ENCODE measurements at regions not wholly inside any gene's neighbourhood (a gene's known extent, or its start where the extent isn't known, plus 50 kb on each side); places are given as distances from the start of the nearest gene placed in this dataset.

- DNase-seq, result no peak
Observed at GRCh38 chr3:187823746-187824145, 78.5 kb upstream of the BCL6 start.

DNA sequence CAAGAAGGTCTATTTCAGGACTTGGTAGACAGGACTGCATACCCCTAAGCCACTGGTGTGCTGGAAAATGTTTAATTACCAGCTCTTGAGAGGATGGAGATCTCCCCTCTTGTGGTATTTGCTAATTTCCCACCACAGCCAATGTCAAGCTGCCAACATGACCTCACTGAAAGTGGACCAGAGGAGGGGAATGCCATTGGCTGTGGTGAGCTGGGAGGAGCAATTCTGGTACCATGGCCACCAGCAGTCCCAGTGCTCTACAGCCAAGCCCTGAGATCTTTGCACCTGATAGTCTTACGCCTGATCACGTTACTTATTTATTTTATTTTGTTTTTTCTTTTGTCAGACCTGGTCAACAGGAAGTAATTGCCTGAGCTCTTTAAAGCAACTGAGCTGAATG, 82.5 kb upstream of the BCL6 start:
- no peak for DNase-seq

DNA sequence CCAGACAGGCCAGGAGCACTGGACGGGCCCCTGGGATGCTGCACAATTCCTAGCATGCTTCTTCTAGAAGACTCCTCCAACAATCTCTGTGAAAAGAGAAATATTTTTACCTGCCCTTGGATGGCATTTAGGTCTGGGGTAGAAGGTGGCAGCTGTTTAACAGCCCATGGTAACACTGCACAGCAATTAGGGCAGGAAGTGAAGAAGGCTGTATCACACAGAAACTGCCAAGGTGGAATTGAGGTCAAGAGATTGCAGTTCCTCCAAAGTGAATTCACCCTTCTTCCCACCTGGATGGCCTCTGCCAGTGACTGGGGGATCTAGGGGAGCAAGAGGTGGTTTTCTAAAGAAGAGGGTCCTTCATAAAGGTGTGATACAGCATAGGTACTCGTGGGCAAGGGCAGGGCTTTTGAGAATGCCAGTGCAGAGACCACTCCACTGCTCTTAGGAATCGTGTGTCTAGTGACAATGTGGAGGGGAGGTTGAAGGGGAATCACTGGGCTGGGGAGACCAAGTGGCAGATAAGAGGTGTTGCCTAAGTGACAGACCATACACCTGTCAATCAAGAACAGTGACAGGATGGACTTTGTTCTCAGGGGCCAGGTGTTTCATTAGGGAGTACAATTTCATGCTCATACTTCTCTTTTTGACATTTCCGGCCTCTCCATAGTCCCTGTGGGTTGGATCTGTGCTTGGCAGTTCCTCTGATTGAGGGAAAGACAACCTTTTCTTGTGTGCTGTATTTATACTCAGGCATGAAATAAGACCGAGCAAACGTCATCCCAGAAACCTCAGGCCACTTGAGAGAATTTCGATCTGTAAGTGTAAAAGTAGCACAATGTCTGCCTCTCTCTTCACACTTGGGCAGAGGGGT, 83.5 kb upstream of the BCL6 start:
- no peak for DNase-seq

DNA sequence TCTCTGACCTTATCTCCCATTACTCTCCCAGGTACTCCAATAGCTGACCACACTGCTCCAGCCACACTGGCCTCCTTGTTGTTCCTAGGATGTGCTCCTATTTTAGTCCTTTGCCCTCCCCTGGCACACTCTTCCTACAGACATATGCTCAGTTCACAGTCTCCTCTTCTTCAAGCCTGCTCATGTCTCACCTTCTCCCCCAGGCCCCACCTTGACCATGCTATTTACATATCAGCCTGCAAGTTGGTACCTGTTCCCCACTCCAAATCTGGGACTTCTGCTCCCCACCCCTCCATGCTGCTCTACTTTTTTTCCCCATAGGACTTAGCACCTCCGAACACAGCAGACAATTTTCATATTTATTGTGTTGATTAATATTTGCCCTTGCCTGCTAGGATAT, 84.9 kb upstream of the BCL6 start:
- DNase-seq, result no peak

DNA sequence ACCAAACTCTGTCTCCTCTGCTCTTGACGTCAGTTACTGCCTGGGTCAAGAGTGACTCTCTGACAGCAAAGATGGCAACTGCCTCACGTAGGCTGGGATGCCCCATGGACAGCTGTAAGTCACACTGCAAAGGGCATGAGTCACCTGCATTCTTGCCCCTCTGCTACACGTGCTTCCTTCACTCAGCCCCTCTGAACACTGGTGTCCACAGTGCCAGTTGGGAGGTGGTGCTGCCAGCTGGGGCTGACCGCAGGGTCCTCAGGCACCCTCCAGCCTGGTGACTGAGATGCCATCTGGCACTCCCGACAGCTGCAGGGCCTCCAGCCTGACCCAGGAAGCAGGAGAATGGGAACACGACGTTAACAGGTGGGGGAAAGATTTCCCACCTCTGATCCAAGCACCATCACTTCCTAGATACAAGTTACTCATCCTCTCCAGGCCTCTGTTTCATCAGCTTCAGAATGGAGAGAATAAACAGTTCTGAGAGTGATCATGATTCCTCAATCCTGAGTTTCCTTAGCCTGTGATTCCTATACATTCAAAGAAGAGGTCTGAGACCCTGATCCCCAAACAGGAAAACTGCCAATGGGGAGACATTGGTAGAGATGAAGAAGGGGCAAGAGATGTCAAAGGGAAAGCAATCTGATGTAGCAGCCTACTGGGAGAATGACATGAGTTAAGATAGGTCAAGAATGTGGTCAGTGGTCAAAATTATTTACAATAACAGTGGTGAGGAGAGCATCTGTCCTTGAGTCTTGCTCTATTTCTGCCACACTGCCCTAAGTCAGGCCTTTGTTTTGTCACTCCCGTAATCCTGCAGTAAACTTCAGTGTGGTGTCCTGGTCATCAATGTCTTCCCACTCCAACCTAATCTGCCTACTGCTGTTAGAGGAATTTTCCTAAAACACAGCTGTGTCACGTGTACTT, 86.1 kb upstream of the BCL6 start:
- DNase-seq, result no peak

DNA sequence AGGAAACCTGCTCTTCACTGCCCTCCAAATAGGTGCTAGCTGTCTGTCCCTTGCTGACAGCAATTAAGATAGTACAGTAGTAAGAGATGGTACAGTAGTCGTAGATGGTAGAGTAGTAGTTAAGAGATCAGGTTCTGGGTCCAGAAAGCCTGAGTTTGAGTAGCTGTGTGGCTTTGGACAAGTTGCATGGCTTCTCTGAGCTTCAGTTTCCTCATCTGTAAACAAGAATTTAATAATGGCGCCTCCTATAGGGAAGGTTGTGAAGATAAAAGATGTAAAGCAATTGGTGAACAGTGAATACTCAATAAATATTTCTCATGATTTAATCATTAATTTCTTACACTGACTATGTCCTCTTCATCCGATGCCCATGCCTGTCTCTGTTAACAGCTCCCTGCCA, 86.9 kb upstream of the BCL6 start:
- DNase-seq, result no peak

- DNase-seq, result no peak
Observed at GRCh38 chr3:187833375-187833774, 88.1 kb upstream of the BCL6 start.

GRCh38 chr3:187833799-187834578, 88.7 kb upstream of the BCL6 start:
- peak; percentile 44 for DNase-seq

GRCh38 chr3:187836823-187837770, 91.8 kb upstream of the BCL6 start:
- DNase-seq, result no peak

- no peak for DNase-seq
Observed at GRCh38 chr3:187838016-187838540, 92.8 kb upstream of the BCL6 start.

DNA sequence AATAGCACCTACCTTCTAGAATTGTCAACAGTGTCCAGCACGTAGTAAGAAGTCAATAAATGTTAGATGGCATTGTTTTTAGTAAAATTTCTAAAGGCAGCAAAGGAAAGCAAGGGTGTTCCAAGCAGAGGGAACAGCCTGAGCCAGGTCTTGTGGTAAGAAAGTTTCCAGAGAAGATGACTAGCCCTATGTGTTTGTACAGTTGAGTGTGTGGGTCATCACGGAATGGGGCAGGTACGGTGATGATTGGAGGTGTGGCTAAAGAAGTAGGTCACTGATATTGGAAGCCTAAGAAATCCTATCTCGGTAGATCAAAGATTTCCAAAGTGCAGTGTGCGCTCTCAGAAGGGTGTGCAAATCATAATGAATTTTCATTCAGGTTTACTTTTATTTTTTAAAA, 94.2 kb upstream of the BCL6 start:
- no peak for DNase-seq

DNA sequence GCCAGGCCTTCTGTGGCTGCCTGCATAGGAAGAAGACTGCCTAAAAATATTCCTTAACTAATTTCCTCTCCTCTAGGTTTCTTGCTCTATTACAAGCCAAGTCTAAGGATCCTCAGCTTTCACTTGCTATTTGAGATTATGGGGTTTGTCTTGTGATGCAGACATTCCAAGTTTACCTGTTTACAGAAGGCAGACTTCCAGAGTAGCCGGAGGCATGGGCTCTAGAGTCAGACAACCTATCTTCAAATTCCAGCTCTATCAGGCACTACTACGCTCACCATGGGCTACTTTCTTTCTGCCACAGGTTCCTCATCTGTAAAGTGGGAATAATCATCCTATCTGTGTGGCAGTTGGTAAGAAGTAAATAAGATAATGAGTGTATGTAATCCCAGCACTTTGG, 95.6 kb upstream of the BCL6 start:
- DNase-seq, result no peak

DNA sequence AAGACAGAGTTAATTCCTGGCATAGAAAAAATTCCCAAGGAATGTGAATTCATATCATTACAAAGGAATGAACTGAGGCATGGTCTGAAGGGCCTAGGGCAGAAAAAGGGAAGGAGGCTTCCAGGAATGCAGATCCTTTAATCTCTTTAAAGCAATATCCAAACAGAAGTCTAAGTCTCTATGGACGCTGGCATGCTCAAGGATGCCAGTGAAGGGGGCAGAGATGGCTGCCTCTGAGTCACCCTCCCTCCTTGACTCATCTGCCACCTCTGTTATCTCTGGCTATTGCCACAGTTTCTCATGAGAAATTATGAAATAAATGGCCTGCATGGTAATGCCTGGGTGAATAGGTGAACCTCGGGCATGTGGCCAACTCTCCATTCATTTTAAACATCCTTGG, 96.3 kb upstream of the BCL6 start:
- DNase-seq, result peak; percentile 33

GRCh38 chr3:187843654-187844053, 98.4 kb upstream of the BCL6 start:
- DNase-seq, result no peak

GRCh38 chr3:187844708-187845107, 99.4 kb upstream of the BCL6 start:
- no peak for DNase-seq

- DNase-seq, result no peak
Observed at GRCh38 chr3:187845826-187846225, 100.6 kb upstream of the BCL6 start.

GRCh38 chr3:187848401-187848800, 103.1 kb upstream of the BCL6 start:
- no peak for DNase-seq

DNA sequence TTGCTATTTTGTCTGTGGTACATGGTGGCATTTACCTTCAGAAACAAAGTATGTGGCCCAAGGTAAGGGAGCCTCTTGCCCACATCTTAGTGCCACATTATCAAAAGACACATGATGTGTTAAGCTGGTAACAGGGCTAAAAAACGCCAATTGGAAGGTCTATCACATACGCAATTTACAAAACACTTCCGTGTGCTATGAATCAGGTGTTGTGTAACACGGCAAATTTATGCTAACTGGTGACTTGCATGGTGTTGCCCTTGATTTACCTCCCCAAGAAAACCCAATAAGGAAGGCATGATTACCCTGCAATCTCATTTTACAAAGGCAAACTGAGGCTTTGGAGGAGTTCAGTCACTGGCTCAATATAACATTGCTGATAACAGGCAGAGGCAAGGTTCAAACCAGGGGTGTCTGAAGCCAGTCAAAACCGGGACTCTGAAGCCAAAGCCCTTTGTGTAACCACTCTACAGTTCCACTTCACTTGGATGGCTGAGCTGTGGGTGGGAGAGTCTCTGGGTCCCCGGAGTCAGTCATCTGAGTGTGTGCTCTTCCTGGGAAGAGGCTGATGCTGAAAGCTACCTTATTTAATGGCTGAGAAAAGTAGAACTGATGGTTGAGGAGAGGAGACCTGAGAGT, 103.9 kb upstream of the BCL6 start:
- no peak for DNase-seq

- no peak for DNase-seq
Observed at GRCh38 chr3:187850258-187850921, 105.1 kb upstream of the BCL6 start.

All from stimulated activated CD8-positive, alpha-beta memory T cell treated with anti-CD3 and anti-CD28 coated beads, Interleukin-4, amount 100 ng/mL, for 48 hours (primary cell).